ENCODE measurements at regions not wholly inside any gene's neighbourhood (a gene's known extent, or its start where the extent isn't known, plus 50 kb on each side); places are given as distances from the start of the nearest gene placed in this dataset.

DNA sequence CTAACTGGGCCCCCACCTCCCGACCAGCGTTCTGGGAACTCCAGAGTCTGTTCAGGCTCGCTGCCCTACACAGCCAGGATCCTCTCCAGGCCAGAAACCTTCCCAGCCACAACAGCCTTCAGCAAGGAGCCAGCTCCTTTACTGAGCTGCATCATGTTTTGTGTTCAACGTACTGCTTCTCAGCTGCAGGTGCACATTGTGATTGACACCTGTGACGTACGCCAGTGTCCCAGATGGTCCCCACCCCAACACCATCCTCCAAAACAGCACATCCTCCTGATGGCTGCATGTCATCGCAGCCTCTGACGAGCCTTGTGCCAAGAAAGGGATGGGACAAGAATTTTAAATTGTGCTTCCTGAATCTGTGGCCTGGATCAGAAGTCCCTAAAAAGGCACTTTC lies 117.5 kb downstream of the SPATA19 start:
- no peak for TF ChIP-seq CTCF (IDR thresholded peaks at IDR 0.05)
- Histone ChIP-seq H3K27ac (no peak overlapping the region), H3K4me1 (no peaks in the 10 kb centered on the region), H3K36me3 (ENCODE audit: insufficient read depth in 1 of 2, low read depth in 1 of 2) (no peaks in the 10 kb centered on the region), H3K27me3 (ENCODE audit: insufficient read depth in 3 of 3, low read length in 2 of 3) (no peaks in the 10 kb centered on the region), H3K9me3 (no peaks in the 10 kb centered on the region), H3K4me3 (no peak overlapping the region)
- intact Hi-C loops (cut with DNase I): no loop called here
- ATAC-seq (no peak), DNase-seq (no peak)
- 79 to 84% (median 79%) methylated on average over 8 of the region's 8 CpGs for WGBS, 3 donors

- no peak overlapping the region for H3K27ac ChIP-seq
- intact Hi-C loops (cut with DNase I): no loop called here
- WGBS, 3 donors: 50 to 79% (median 50%) methylated on average over 2 of the region's 2 CpGs
Measured at GRCh38 chr11:133726542-133726941, 118.8 kb downstream of the SPATA19 start.

DNA sequence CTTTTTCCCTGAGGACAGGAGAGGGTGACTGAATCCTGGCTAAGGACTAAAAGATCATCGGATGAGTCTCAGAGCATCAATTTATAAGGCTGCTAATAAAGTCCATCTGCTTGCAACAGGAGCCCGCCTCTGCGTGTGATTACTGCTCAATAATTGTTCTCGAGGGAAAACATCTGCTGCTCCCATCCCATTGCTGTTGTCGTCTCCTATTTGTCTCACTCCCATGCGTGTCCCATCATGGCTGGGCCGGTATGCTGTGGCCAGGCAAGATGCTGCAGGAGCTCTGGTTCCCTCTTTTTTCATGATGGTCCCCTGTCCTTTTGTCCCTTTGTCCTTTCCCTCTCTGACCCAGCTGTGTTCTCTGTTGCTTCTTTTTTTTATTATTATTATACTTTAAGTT lies 121.2 kb downstream of the SPATA19 start:
- no peaks in the 10 kb centered on the region for H3K36me3 ChIP-seq (ENCODE audit: insufficient read depth in 1 of 2, low read depth in 1 of 2)
- no peak for TF ChIP-seq CTCF (IDR thresholded peaks at IDR 0.05)
- no peak overlapping the region for H3K27ac ChIP-seq
- no peak overlapping the region for H3K4me3 ChIP-seq
- no peaks in the 10 kb centered on the region for H3K4me1 ChIP-seq
- ATAC-seq (no peak), DNase-seq (no peak)
- no peaks in the 10 kb centered on the region for H3K9me3 ChIP-seq
- intact Hi-C loops (cut with DNase I): no loop called here
- WGBS, 3 donors: 23 to 37% (median 24%) methylated on average over 7 of the region's 7 CpGs
- H3K27me3 ChIP-seq (ENCODE audit: insufficient read depth in 3 of 3, low read length in 2 of 3): no peaks in the 10 kb centered on the region

More at GRCh38 chr11:133726542-133726941, 118.8 kb downstream of the SPATA19 start:
- ATAC-seq: no peak
- DNase-seq: no peak
- H3K27me3 ChIP-seq (ENCODE audit: insufficient read depth in 3 of 3, low read length in 2 of 3): no peaks in the 10 kb centered on the region
- no peaks in the 10 kb centered on the region for H3K4me1 ChIP-seq
- no peak overlapping the region for H3K4me3 ChIP-seq
- no peaks in the 10 kb centered on the region for H3K9me3 ChIP-seq
- no peaks in the 10 kb centered on the region for H3K36me3 ChIP-seq (ENCODE audit: insufficient read depth in 1 of 2, low read depth in 1 of 2)
- no peak for TF ChIP-seq CTCF (IDR thresholded peaks at IDR 0.05)

GRCh38 chr11:133723056-133723455 lies 122.3 kb downstream of the SPATA19 start:
- ATAC-seq: no peak
- 20 to 43% (median 36%) methylated on average over 1 of the region's 1 CpG for WGBS, 3 donors
- TF ChIP-seq CTCF (IDR thresholded peaks at IDR 0.05): no peak
- Histone ChIP-seq H3K9me3 (no peaks in the 10 kb centered on the region), H3K27me3 (ENCODE audit: insufficient read depth in 3 of 3, low read length in 2 of 3) (no peaks in the 10 kb centered on the region), H3K4me1 (no peaks in the 10 kb centered on the region), H3K36me3 (ENCODE audit: insufficient read depth in 1 of 2, low read depth in 1 of 2) (no peaks in the 10 kb centered on the region), H3K4me3 (no peak overlapping the region), H3K27ac (no peak overlapping the region)
- intact Hi-C loops (cut with DNase I): no loop called here
- no peak for DNase-seq

DNA sequence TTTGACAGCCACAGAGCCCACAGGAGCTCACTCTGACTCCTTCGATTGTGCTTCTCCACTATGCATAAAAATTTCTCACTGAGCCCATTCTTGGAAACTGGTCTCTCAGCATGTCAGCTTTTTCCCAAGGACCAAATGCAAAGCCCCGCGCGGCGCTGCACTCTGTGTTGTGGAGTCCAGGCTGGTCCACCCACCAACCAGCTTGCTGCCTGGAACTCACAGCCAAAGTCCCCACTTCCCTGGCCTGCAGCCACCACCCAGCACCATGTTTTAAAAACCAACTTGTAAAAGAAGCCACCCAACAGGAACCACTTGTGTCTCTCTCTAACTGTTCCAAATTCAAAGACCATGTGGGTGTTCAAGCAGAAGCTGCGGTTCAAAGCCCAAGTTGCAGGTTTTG lies 124.4 kb downstream of the SPATA19 start:
- no peak for TF ChIP-seq CTCF (IDR thresholded peaks at IDR 0.05)
- intact Hi-C loops (cut with DNase I): no loop called here
- H3K4me1 ChIP-seq: no peaks in the 10 kb centered on the region
- H3K9me3 ChIP-seq: no peaks in the 10 kb centered on the region
- ATAC-seq (no peak), DNase-seq (no peak)
- peaks cover 0 to 2% (median 0%) of the 10 kb centered on the region in 3 donors for H3K27me3 ChIP-seq (ENCODE audit: insufficient read depth in 3 of 3, low read length in 2 of 3)
- 86 to 93% (median 90%) methylated on average over 6 of the region's 6 CpGs for WGBS, 3 donors
- no peak overlapping the region for H3K4me3 ChIP-seq
- no peaks in the 10 kb centered on the region for H3K36me3 ChIP-seq (ENCODE audit: insufficient read depth in 1 of 2, low read depth in 1 of 2)
- H3K27ac ChIP-seq: no peak overlapping the region
